HG03060 (cell line): ENCODE measurements at regions not wholly inside any gene's neighbourhood (a gene's known extent, or its start where the extent isn't known, plus 50 kb on each side); places are given as distances from the start of the nearest gene placed in this dataset.

Experiments used
- ATAC-seq: cut with Tn5 transposase; IDR thresholded peaks from one replicate; pipeline ENCODE4 v1.9.1; 2021; ENCODE audit warnings: low read depth, moderate number of reproducible peaks; ENCODE audit not compliant: unreplicated experiment

- no peak for ATAC-seq
Measured at GRCh38 chr4:24312261-24312913, 272.0 kb downstream of the DHX15 start.

- no peak for ATAC-seq
Measured at GRCh38 chr4:24303926-24304325, 280.4 kb downstream of the DHX15 start.

DNA sequence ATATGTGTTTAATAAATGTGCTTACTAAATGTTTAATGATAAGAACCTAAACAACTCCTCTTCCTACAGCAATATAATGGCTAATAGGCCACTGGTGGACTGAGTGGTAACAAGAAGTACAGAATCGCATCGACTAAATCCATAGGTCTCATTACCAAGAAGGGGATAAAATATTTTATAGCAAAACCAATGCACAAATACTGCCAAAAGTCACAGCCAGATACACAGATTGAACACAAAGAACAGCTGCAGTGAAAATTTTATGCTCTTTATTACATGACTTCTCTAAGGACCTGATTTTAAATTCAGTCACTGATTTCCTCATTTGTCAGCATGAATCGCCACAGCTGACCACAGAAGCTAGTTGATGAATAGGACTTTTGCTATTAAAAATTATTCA lies 285.4 kb downstream of the DHX15 start:
- ATAC-seq, result no peak

- no peak for ATAC-seq
Measured at GRCh38 chr4:24287096-24287495, 297.3 kb downstream of the DHX15 start.

- ATAC-seq, result no peak
Measured at GRCh38 chr4:24285759-24286158, 298.6 kb downstream of the DHX15 start.

GRCh38 chr4:24282446-24282845 lies 301.9 kb downstream of the DHX15 start:
- ATAC-seq, result no peak

DNA sequence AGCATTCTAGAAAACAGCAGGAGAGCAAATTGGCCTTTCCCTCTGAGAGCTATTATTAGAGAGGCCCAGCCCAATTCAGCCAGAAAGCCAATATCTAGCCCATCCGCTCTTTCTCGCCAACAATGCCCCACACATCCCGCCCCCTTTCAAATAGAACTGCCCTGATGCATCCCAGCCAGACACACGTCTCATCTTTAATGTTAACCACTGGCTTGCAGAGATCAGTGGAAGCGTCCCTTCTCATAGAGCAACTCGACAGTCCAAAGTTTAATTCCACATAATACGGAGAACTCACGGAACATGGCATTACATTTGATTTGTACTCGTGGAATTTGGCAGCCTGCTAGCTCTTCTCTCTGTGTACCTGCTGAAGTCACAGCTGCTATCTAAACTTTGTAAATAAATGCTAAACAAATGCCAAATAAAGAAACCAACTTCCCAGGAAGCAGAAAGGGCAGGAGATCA lies 304.4 kb downstream of the DHX15 start:
- ATAC-seq, result no peak

- ATAC-seq, result no peak
Measured at GRCh38 chr4:24279469-24279868, 304.9 kb downstream of the DHX15 start.

- no peak for ATAC-seq
Measured at GRCh38 chr4:24278693-24279092, 305.7 kb downstream of the DHX15 start.

GRCh38 chr4:24274381-24274941 lies 309.9 kb downstream of the DHX15 start:
- no peak for ATAC-seq

DNA sequence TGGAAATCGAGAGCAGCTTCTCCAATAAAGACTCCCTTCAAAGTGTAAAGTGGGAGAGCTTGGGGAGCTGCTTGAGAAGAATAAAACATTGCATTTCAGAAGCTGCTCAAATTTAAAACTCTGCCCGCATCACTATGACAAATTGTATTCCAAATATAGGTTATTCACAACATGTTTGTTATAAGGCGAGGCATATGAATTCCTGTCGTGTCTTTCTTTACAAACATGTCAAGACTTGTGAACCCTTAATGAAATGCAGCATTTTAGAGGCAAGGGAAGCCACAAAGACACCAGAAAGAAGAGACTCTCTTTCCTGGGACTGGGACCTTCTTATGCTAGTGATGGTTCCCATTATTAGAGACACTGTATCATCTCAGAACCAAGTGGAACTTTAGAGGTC lies 311.2 kb downstream of the DHX15 start:
- ATAC-seq, result no peak

DNA sequence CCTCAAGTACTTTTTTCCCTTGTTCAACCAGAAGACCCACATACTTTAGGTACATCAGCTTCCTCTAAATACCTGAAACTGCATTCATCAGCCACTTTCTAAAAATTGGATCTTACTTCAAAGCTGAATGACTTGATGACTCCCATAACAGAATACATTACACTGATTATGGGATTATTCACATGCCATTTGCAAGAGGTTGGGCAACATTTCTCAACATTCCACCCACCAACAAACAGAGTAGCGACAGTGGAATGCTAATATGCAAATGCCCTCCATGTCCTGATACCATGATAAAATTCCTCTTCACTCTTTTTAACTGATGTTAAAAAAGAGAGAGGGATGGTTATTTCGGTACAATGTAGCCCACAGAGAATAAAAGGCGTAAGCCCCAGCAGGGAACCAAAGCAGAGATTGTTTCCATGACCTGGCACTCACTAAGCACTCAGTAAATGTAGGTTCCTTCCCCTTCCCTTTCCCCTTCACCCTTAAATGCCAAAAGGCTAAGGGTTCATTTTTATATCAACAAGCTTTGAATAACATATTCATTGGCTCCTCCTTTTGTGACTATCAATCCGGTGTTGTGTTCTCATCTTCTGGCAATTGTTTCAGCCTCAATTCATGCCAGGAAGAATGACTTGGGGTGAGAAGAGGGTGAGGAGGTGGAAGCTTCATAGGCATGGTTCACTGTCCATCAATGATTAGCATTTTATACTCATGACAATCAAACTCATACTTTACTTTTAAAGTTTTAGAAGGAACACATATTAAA lies 317.2 kb downstream of the DHX15 start:
- no peak for ATAC-seq

GRCh38 chr4:24265989-24266388 lies 318.4 kb downstream of the DHX15 start:
- ATAC-seq, result no peak

GRCh38 chr4:24262616-24263015 lies 321.7 kb downstream of the DHX15 start:
- ATAC-seq, result no peak

GRCh38 chr4:24262084-24262483 lies 322.3 kb downstream of the DHX15 start:
- ATAC-seq, result no peak

- no peak for ATAC-seq
Measured at GRCh38 chr4:24260923-24261564, 323.3 kb downstream of the DHX15 start.

- ATAC-seq, result no peak
Measured at GRCh38 chr4:24260133-24260715, 324.1 kb downstream of the DHX15 start.

DNA sequence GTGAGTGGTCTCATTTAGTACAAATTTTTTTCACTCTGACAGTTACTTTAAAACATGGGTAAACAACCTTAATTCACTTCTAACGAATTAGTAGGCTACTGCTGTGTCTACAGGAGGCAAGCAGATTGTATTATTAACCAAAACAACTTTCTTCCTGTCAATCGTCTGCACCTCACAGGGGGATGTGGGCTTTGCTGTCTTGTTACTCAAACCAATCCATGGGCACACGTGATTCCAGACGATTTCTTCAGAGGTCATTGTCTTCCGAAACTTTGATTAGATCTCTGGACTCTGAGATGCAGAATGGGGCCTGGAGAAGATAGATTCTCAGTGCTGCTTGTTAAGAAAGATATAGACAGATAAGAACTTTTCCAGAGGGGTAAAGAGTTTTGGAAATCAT lies 327.8 kb downstream of the DHX15 start:
- no peak for ATAC-seq

GRCh38 chr4:24256066-24256465 lies 328.3 kb downstream of the DHX15 start:
- no peak for ATAC-seq

- no peak for ATAC-seq
Measured at GRCh38 chr4:24252121-24252520, 332.2 kb downstream of the DHX15 start.

GRCh38 chr4:24251589-24251988 lies 332.8 kb downstream of the DHX15 start:
- no peak for ATAC-seq
